HG03565 (cell line): ENCODE measurements at regions not wholly inside any gene's neighbourhood (a gene's known extent, or its start where the extent isn't known, plus 50 kb on each side); places are given as distances from the start of the nearest gene placed in this dataset.
"Not testable (repeated sequence)": the region's sequence is repeated elsewhere in the genome, so short reads cannot be mapped to it uniquely, and the experiment has no call there.

ENCODE experiments used
- ATAC-seq: cut with Tn5 transposase; IDR thresholded peaks from one replicate; pipeline ENCODE4 v1.9.1; 2021; ENCODE audit warnings: mild to moderate bottlenecking, moderate library complexity; ENCODE audit not compliant: unreplicated experiment

- no peak for ATAC-seq
Observed at GRCh38 chrX:110511238-110511637, 152.6 kb downstream of the RTL9 start.

DNA sequence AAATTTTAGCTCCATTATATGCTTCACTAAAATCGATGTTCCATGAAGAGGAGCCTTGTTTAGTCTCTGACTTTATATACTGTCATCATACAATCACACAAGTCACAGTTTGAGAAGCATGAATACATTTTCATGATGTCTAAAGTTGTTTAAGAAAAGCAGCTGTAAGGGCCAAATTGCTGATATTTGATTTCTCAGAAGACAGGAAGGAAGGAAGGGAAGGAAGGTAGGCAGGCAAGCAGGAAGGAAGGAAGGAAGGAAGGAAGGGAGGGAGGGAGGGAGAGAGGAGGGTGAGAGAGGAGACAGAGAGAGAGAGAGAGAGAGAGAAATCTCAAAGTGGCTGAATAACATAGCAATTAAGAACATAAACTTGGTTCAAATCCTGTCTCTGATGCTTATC is 153.7 kb downstream of the RTL9 start:
- ATAC-seq, result no peak

GRCh38 chrX:110514509-110514908 is 155.9 kb downstream of the RTL9 start:
- ATAC-seq, result no peak

GRCh38 chrX:110519501-110519900 is 160.9 kb downstream of the RTL9 start:
- ATAC-seq, result no peak

DNA sequence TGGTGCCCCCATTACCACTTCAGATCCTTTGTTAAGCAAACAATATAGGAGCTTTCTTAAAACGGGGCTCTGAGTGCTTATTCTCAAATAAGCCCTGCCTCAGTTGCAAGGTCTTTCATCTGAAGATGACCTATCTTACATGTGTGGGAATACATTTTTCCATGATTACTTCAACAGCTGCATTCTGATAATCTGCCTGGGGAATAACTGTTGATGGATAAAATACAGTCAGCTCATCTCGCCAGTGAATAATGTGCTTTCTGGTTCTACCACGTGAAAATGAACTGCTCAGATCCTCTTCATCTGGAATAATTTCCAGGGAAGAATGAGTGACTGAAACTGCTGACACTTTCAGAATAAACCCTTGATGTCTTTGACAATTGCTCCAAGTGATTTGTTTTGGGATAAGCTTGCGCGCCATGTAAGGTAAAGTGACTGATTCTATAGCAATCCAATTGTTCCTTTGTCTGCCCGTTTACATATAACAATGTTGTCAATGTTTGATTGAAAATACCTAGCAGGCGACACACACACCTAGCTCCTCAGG is 161.3 kb downstream of the RTL9 start:
- no peak for ATAC-seq

DNA sequence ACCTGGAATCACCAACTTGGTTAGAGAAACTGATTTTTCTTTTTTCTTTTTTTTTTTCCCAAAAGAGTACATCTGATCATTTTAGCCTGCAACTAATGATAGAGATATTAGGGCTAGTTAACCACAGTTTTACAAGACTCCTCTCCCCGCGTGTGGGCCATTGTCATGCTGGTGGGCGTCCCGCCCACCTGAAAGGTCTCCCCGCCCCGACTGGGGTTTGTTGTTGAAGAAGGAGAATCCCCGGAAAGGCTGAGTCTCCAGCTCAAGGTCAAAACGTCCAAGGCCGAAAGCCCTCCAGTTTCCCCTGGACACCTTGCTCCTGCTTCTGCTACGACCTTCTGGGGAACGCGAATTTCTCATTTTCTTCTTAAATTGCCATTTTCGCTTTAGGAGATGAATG is 162.0 kb downstream of the RTL9 start:
- ATAC-seq, result not testable (repeated sequence)

DNA sequence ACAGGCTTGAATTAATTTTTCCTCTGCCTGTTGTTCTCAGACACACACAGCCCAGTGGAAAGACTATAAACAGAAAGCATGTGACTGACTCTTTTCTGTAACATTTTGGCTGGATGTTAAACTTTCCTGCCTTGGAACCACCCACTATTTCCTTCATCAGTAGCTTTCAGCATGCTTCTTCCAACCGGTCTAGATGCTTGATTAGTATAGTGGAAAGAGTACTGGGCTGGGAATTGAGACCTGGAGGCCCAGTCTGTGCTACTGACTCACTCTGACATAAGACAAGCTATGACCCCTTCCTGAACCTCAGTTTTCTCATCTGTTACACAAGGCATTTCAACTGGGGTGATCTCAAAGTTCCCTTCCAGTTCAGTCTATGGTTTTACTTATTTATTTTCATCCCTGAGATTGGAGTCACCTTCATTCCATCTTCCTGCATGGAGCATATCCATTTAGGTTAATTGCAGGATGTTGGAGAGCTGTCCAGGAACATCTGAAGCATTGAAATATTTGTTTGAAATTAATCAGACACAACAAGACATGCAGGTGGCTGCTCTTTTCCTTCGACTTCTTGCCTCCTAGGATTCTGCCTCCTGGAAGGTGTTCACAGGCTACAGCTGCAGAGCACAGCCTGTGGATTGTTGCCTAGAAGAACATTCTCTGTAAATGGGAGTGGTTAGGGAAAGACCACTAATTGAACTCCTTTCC is 173.4 kb downstream of the RTL9 start:
- no peak for ATAC-seq

GRCh38 chrX:110532581-110532931 is 173.9 kb downstream of the RTL9 start:
- no peak for ATAC-seq

GRCh38 chrX:110536816-110537215 is 178.2 kb downstream of the RTL9 start:
- ATAC-seq, result no peak

DNA sequence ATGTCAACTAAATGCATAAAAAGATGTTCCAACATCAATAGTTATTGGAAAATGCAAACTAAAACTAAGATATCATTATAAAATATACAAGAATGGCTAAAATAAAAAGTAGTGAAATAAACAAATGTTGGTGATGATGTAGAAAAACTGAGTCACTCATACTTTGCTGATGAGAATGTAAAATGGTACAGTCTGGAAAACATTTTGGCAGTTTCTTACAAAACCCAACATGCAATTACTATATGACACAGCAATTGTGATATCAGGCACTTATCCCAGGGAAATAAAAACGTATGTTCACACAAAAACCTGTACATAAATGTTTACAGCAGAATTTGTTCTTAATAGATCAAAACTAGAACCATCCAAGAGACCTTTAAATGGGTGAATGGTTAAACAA is 182.6 kb downstream of the RTL9 start:
- no peak for ATAC-seq

DNA sequence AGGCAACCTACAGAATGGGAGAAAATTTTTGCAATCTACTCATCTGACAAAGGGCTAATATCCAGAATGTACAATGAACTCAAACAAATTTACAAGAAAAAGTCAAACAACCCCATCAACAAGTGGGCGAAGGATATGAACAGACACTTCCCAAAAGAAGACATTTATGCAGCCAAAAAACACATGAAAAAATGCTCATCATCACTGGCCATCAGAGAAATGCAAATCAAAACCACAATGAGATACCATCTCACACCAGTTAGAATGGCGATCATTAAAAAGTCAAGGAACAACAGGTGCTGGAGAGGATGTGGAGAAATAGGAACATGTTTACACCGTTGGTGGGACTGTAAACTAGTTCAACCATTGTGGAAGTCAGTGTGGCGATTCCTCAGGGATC is 192.2 kb downstream of the RTL9 start:
- not testable (repeated sequence) for ATAC-seq

- ATAC-seq, result no peak
Observed at GRCh38 chrX:110557864-110558263, 199.2 kb downstream of the RTL9 start.

DNA sequence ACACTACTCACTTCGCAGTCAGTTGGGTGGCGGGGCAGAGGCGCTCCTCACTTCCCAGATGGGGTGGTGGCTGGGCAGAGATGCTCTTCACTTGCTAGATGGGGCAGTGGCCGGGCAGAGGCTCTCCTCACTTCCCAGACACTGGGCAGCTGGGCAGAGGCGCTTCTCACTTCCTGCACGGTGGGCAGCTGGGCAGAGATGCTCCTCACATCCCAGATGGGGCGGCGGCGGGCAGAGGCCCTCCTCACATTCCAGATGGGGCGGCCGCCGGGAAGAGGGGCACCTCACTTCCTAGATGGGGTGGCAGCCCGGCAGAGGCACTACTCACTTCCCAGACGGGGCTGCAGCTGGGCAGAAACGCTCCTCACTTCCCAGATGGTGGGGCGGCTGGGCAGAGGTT is 199.8 kb downstream of the RTL9 start:
- no peak for ATAC-seq

GRCh38 chrX:110561034-110561433 is 202.4 kb downstream of the RTL9 start:
- no peak for ATAC-seq

- no peak for ATAC-seq
Observed at GRCh38 chrX:110563282-110563681, 204.6 kb downstream of the RTL9 start.

- no peak for ATAC-seq
Observed at GRCh38 chrX:110568441-110568840, 209.8 kb downstream of the RTL9 start.

DNA sequence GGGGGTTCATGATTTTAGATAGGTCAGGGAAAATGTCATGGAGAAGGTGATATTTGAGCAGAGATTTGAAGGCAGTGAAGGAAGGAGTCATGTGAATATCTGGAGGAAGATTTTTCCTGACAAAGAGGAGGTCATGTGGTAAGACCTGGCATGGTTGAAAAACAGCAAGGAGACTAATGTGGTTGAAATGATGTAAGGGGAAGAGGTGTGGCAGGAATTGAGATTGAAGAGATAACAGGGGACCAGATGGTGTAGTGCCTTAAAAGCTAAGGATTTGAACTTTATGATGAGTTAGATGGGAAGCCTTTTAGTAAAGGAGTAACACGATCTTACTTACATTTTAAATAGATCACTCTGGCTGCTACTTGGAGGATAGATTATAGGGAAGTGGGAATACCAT is 210.9 kb downstream of the RTL9 start:
- no peak for ATAC-seq

DNA sequence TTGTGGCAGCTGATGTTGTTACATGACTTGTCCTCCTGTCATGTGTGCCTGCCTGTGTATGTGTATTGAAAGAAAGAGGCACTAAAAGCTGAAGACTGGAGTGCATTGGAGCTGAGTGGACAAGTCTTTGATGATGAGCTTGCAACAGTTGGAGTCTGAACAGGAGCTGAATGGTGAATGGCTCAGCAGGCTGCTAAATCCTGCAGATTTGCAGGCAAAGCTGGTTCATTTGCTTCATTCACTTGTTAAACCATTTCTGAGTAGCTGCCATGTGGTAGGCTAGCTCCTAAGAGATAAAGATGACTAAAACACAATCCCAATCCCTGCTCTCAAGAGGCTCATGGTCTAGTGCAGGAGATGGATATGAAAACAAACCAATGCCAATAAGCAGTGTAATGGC is 217.3 kb downstream of the CHRDL1 start:
- no peak for ATAC-seq

DNA sequence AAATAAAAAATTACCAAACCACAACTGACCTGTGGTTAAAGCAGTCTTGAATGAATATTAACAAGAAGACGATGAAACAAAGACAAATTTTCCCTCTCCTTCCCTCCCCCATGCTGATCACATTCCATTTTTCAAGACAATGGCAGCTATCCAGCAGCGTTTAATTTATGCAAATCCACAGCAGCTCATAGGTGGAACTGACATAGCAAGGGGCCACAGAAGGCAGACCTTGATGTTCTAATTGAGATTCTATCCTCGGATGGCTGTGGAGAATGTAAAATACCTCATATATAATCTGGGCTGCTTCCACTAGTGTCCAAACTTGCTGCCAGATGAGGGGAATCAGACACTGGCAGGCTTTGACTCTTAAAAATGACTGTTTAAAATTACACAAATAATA is 211.5 kb downstream of the CHRDL1 start:
- ATAC-seq, result no peak

- ATAC-seq, result no peak
Observed at GRCh38 chrX:110588164-110588563, 207.5 kb downstream of the CHRDL1 start.

DNA sequence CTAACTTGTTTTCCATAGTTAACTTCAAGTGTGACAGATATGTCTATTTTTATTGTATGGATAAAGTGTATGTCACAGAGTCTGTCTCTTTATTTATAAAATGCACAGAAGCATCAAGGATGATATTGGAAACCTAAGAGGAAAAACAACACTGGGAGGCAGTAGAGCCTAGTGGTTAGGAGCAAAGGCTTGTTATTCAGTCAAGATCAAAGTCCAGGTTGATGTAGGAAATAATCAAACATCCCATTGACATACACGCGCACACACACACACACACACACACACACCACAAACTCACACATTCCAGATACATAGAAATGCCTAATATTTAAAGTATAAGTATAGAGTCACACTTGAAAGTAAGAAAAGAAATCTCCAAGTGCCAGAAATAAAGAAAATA is 206.8 kb downstream of the CHRDL1 start:
- ATAC-seq, result no peak

DNA sequence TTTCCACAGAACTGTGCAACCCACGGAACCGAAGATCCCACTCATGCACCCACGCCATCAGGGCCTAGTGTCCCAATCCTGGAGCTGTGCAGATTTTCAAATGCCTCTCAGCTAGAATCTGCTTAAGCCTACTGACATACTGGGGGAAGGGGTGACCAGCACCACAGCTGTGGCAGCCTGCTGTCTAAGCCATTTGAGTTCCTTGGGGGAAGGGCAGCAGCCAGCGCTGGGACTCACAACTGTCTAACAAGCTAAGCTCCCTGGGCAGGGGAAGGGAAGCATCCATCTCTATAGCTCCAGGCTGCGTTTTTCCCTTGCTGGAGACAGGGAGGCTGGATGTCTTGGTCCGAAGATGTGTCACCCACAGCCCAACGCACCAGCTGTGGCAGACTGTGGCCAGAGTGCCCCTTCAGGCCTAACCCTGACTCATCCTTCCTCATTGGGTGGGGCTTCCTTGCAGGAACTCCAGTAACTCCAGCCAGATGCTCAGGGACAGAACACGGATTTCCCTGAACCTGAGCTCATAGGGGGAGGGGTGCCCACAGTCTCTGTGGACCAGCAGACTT is 194.8 kb downstream of the CHRDL1 start:
- ATAC-seq, result no peak

- no peak for ATAC-seq
Observed at GRCh38 chrX:110614596-110614995, 181.0 kb downstream of the CHRDL1 start.
